Right hindlimb (tissue), 1 donor: ENCODE measurements at regions not wholly inside any gene's neighbourhood (a gene's known extent, or its start where the extent isn't known, plus 50 kb on each side); places are given as distances from the start of the nearest gene placed in this dataset.
A peak's percentile ranks its signal among the peaks of the same experiment; 100 is the strongest.

ENCODE experiments used
- DNase-seq: peaks from one replicate; pipeline ENCODE4 v3.0.0-alpha.2; 2018

DNA sequence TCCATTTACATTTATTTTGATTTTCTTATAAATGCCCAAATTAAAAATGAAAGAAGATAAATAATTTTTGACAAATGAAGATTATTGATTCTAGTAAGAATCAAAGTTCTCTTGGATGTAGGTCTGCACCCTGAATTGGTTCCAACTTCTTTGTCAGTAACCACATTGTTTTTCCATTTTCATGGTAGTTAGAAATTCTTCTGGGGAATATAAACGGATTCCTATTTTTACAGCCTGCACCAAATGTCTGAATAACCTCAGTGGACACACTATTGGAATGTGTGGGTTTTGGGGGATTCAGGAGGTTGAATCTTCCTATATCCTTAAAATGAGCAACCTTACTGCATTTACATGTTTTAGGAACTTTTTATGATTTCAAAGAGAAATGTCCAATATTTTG, 1085.3 kb upstream of the MAP3K7 start:
- no peak for DNase-seq

DNA sequence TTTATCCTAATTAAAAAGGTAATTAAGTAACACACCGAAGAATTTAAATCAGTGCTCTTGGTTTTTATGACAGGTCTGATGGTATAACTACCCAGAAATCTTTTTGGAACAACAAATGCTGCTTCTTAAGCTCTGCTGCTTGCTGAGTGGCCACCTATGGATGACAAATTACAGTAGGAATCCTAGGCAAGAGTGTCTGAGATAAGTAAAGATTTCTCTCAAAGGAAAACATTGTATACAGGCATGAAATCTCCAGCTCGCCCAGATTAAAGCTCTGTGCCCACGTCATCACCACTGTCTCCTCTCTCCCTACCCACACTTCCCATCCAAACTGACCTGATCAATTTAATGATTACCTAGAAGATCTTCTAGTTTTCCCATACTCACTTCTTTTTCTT, 1083.0 kb upstream of the MAP3K7 start:
- DNase-seq, result no peak

DNA sequence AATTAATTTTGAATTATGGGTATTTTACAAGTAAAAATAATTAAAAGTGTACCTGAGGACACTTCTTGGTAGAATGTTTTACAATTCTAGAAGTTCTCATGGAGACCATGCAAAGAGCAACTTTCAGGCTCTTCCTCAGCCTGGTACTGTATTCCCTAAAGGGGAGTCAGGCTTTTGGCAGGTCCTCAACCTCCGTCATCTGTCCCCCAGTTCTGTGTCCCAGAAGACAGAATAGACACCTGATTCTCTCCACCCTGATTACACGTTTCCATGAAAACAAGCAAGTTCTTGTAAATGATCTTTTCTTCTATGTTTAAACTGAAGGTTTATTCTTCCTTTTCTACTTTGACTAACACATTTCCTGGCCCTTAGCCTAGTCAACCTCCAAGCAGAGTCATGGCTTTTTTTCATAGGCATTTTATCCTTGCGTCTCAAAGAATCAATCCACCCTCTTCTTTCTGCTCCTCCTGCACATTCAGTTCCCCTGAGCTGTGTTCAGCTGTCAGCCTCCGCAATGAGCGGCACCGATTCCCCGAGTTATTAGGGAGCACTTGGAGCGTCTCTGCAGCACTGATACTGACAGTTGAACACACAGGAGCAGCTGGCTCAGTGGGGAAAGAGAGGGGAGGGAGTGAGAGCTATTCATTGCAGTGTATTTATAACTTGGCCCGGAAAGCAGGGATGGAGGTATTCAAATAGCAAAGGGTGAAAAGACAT, 1082.4 kb upstream of the MAP3K7 start:
- peak; percentile 73 for DNase-seq

DNA sequence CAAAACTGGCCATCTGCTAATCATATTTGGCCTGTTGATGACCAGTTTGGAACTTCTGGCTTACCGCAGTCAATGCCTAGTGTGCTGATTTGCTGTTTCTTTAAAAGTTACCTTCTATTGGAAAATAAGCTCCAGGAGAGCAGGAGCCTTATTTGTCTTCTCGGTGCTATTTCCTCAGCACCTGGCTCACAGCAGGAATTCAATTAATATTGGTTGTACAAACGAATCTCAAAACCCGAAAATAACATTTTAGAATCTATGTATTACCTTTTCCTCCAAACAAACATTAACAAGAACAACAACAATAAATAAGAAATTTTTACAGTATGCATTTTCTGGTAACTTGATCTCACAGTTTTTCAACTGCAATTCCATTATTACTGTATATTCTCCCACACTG, 1080.7 kb upstream of the MAP3K7 start:
- DNase-seq, result no peak

DNA sequence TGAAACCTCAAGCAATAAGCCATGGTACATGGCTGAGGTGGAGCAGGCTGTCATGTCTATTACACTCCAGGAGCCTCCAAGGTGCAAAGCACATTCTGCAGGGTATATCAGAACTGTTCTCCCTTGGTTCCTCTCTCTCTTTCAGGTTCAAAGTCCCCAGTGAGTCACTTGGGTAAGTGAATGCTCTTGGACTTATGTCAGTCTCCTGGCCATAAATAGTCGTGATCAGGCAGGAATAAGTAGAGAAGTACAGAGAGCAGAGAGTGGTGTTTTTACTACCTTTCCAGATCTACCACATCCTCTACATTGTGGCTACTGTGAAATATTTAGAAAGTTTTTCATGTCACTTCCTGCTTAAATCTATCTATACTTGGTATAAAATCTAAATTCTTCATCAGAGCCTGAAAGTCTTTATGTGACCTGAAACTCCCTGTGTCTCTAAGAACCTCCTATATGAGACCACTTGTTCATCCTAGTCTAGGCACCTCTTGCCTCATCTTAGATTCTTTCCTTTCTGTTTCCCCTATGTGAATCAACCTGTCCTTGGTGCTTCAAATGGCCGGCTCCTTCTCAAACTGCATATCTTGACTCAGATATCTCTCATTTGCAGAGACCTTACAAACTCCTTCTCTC, 1077.6 kb upstream of the MAP3K7 start:
- no peak for DNase-seq

DNA sequence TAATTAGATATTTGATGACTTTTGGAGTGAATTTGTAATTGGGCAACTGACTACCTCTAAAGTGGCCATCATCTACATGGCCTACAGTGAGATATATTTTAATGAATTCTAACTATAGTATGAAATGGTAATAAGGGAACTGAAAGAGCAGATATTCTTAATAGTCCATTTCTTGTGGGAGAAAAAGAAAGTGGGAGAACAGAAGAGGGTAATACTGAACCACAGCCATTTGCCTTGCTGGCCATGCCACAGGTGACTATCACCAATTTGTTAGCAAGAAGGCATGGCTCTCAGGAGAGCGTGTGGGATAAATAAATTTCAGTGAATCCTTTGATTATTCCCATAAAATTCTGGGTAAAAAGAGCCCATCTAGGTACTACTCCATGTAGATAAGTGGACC, 1074.0 kb upstream of the MAP3K7 start:
- DNase-seq, result no peak

DNA sequence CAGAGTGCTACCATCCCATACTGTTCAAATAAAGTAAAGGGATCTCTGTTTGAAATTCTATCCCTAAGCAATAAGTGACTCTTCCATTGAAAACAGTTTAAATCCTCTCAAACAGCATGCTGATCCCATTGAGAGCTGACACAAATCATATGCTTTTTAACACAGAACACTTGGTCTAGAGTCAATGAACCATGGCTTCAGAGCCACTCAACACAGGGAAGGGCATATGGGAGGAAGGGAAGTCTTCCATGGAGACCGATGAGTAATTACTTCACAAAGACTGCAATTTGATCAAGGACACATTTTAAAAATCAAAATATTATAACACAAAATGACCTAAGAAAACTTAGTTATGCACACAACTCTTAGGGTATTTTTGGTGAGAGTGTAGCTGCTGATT, 1073.0 kb upstream of the MAP3K7 start:
- DNase-seq, result no peak

DNA sequence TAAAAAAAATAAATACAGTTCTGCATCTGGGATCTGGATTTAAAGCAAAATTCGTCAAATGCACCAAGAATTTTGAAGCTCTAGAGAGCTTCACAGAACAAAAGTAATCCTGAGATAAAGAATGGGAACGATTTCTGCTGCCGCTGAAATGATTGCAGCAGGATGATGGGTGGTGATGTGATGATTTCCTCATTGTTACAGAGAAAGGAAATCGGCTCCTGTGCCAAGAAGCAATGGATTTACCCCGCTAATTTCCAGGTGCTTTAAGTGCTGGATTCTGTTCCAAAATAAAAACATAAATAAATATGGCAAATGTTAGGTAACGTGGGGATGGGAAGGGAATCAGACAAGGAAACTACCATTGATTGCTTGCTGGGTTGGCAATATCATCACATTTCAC, 1067.9 kb upstream of the MAP3K7 start:
- no peak for DNase-seq

DNA sequence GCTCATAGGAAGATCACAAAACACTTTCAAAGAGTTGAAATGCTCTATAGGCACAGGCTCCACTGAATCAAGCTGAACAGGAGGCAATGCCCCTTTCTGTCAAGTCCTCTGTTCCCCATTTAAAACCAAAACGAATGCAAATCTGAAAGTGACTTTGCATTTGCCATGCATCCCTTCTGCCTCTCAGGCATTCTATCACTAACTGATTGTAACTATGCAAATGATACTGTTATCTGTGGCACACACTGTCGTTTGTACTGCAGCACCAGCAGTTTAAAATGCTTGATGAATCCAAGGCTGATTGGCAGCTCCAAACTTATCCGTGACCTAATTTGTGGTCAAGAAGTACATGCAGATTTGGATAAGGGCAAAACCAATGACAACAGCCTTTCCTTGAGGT, 1067.5 kb upstream of the MAP3K7 start:
- no peak for DNase-seq

DNA sequence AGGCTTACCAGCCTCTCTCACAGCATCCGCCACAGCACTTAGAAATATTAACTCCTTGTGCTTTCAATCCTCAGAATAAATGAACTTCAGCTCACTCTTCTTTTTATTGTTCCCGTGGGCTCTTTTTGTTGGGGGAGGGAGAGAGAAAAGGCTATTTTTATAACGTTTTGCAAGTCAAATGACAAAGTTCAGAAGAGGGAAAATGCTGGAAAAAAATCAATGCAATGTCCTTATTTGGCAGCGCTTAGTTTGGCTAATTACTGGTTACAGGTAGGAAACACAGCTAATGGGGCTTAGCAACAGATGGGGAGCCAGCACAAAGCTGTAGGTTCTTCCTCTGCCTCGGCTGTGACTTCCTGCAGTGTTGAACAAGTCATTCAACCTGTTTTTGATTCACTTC, 1067.0 kb upstream of the MAP3K7 start:
- no peak for DNase-seq

DNA sequence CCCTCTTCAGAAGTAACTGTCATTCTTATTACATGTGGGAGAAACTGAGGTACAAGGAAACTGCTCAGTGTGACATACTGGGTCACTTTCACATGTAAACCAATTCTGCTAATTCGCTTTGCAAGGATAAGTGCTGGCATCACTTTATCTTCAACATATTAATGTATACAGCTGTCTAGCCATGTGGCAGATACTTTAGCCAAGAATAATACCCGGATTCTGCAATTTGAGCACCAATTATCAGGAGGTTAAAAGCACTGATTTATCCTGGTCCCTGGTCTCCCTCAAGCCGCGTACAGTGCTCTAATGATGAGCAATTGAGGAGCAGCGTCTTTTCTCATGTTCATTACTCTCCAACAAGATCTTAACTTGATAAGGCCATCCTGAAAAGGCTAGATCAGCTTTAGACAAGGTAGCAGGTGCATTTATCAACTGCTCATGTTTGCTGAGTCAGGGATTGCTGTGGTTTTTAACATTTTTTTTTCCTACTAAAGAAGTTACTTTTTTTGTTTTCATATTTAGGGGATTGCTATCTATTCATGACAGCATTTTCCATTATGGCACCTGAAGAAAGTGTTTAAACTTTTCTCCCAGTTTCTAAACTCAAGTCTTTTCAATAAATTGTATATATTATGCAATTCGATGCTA, 1066.3 kb upstream of the MAP3K7 start:
- DNase-seq, result no peak

DNA sequence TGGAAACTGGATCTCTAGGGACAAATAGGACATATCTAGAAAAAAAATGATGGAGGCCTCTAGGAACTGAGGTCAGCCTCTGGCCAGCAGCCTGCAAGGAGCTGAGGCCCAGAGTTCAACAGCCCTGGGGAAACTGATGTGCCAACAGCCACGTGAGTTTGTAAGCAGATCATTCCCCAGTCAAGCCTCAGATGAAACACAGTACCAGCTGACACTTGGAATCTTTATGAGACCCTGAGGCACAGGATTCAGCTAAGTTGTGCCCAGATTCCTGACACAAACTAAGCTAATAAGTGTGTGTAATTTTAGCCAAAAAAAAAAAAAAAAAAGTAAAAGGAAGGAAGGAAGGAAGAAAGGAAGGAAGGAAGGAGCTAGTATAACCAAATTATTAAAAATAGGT, 1059.8 kb upstream of the MAP3K7 start:
- no peak for DNase-seq

DNA sequence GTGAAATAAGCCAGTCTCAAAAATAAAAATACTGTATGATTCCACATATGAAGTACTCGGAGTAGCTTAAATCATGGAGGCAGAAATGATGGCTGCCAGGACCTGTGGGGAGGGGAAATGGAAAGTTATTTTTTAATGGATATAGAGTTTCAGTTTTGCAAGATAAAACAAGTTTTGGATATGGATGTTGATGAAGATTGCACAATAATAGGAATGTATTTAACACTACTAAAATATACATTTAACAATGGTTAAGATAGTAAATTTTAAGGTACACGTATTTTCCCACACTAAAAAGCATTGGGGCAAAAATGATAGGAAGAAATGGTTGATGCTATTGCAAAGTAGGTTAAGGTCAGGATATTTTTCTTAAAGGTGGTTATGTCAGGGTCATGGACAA, 1058.9 kb upstream of the MAP3K7 start:
- no peak for DNase-seq

DNA sequence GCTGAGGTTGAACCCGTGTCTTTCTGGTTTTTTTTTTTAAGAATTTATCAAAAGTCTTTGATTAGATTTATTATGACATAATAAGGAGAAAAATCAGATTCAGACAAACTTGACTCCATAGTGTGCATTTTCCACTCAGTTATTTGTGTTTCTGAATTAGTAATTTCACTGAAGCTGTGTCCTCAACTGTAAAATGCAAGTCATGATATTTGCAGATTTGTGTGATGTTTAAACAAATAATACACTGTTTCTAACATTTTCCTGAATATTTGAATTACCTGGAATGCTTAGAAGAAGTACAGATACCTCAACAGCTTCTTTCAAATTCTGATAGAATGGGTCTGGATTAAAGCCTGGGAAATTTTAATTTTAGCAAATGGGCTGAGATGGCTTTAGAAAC, 1050.3 kb upstream of the MAP3K7 start:
- no peak for DNase-seq

DNA sequence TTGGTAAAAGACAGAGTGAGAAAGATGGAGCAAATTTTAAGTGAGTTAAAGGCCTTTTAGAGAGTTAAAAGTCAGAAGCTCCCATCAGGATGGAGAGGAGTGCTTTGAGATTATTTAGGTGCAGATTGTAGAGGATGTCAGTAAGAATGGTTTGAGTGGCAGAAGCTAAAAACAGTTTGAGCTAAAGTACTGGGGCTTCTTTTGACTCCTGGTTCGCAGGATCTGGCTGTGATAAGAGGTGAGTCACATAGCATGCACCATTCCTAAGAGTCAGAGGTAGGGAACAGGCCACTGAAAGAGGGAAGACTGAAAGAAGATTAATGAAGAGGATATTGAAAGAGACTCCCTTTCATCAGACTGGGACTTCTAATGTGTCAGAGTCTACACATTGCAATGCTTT, 1047.9 kb upstream of the MAP3K7 start:
- DNase-seq, result no peak

DNA sequence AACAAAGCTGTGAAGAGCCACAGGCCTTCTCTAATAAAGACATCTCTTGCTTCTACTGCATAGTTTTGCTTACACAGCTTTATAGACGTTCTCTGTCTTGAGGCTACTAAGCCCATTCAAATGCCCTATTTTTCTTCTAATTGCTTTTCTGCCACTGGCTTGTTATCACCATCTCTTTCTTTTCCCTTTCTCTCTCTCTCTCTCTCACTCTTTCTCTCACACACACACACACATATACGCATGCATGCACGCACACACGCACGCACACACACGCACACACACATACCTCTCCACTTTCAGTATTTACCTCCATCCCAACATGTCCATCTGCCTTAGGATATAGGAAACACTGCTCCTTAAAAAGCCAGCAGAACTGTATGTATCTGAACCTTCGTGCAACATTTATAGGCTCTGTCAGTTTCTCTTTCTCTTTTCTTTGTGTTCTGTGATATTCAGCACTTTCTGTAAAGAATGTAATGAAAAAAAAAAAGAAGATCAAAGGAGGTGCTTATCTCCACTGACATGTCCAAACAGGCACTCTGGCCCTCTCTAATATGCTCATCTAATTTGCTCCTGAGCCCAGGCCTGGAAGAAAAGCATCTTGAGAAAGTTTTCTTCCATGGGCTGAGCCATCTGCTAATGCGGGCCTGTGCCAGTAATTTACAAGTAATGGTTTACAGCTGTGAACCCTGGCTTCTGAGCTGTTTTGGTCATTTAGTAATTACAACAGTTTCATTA, 1046.7 kb upstream of the MAP3K7 start:
- peak; percentile 26 for DNase-seq

DNA sequence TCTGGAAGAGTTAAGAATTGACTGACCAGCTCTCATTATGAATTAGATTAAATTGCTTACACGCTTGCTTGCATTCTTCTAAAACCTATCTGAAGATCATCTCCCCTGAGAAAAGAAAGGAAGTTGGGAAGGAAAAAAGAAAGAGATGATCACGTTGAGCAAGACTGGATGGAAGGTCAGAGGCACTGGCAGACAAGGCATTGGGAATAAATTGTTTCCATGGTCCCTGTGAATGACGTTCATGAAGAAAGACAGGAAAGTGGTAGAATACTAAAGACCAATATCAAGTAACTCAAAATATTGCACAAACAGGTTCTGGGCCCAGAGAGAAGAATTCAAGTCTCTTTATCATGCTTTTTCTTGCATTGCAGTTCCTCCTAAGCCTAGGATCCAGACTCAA, 1045.4 kb upstream of the MAP3K7 start:
- no peak for DNase-seq

DNA sequence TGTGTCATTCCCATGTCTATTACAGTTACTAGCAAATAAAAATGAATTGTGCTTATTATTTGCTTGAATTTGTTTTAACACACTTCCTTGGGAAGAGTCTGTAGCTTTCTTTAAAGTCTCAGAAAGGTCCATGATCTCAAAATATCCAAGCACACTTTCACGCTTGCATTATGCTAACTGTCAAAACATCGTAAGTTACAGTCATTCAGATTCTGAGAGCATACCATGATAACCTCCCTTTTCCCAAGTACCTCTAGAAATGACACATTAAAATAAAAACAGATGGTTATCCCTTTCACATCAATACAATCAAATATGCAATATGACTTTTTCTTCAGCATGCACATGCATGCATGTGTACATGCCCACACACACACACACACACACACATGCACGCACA, 1044.4 kb upstream of the MAP3K7 start:
- no peak for DNase-seq

DNA sequence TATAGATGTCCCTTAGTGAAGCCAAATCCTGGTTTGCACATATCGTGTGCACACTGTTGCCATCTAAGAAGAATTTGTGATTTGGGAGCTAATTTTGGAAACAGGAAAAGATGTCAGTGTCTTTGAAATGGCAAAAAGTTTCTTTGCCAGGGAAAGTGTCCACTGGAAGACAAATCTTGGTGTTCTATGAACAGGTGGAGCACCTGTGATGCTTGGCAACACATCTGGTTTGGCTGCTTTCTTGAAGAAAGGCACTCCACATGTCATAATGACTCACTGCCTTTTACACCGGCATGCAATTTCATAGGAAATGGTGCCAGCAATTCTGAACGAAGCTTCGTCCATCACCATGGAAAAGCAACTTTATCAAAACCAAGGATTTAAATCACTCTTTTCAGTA, 1040.0 kb upstream of the MAP3K7 start:
- no peak for DNase-seq

DNA sequence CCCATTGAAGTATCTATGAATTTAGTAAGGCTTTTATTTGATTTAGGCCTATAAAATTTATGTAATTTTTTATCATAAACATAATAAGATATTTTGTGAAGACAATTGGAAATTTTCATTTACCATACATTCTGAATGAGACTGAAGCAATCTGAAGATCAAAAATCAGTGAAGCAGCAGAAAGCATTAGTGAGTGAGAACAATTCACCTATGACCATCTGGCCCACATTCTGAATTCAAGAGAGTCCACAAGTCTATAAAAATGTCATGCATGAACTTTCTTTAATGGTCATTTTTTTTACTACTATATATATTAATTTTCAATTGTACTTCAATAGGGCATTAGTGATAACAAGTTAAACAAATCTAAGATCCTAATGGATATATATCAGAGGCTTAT, 1026.6 kb upstream of the MAP3K7 start:
- DNase-seq, result no peak

DNA sequence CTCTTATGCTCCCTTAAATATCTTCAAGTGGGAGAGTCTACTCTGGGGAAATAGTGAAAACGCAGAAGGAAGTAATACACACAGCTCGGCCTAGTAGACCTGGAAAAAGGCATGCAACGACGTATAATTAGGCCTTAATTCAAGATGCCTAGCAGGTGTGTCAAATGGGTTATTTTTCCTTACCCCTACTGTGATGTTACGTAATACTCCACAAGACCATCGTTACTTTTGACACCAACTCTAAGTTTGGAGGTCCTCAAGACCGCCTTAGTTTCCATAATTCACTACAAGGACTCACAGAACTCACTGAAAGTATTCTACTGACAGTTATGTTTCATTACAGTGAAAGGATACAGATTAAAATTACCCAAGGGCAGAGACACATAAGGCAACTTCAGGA, 1024.3 kb upstream of the MAP3K7 start:
- DNase-seq, result no peak

DNA sequence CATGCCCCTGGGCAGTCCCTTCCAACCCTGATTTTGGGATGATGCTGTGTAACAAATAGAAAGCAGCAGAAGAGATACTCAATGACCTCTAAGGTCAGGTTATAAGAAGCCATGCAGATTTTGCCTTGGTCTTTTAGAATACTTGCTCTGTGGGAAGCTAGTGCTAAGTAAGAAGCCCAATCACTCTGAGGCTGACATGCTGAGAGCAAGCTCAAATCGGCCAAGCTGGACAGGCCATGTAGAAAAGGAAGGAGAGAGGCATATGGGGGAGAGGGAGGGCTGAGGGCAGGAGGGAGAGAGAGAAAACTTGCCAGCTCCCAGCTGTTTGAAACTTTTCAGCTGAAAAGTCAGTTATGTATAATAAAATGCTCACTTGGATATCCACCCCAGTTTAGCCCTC, 1021.6 kb upstream of the MAP3K7 start:
- no peak for DNase-seq

DNA sequence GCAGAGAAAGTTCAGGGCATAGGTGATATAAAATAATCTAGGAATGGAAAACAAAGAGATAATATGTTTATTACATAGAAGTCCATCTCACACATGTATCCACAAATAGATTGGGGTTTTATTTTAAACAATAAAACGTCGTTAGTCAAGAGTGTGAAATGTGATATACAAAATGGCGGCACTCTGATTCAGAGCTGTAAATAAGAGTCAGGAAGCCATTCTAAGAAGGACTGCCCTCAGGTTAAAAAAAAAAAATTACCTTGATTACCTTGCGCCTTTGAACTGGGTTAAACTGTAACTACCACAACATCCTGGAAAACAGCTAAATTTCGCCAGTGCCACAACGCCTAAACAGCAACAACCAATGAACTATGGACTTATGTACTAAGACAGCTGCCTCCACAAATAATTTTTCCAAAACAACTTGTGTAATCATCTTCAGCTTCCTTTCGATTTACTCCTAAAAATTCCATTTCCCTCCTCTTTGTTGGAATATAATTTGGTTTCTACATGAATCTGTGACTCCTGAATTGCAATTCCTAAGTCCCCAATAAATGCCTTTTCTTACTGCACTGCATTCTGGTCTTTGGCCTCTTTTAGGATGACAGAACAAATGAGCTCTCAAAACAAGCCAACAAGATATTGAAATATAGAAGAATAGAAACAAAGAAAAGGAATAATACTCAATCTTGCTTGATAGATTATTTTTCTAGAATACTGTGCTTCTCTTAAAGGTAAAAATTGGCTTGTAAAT, 1019.5 kb upstream of the MAP3K7 start:
- no peak for DNase-seq
